Endothelial cell (in vitro differentiated cells): ENCODE measurements at regions not wholly inside any gene's neighbourhood (a gene's known extent, or its start where the extent isn't known, plus 50 kb on each side); places are given as distances from the start of the nearest gene placed in this dataset.

Experiments
- DNase-seq: peaks from one replicate; pipeline ENCODE4 v3.0.0; 2021; ENCODE audit warnings: low spot score
- H3K27ac Mint-ChIP-seq: one replicate; pipeline ENCODE4 v1.8.0; 2021; ENCODE audit warnings: mixed read lengths, inconsistent platforms; ENCODE audit not compliant: unreplicated experiment
- H3K27me3 Mint-ChIP-seq: one replicate; pipeline ENCODE4 v1.8.0; 2021; ENCODE audit warnings: mild to moderate bottlenecking, moderate library complexity, mixed read lengths, inconsistent platforms; ENCODE audit not compliant: unreplicated experiment
- H3K36me3 Mint-ChIP-seq: one replicate; pipeline ENCODE4 v1.8.0; 2021; ENCODE audit warnings: mild to moderate bottlenecking, low read depth, mixed read lengths, inconsistent platforms; ENCODE audit not compliant: unreplicated experiment
- H3K4me1 Mint-ChIP-seq: one replicate; pipeline ENCODE4 v1.8.0; 2021; ENCODE audit warnings: mild to moderate bottlenecking, mixed read lengths, inconsistent platforms; ENCODE audit not compliant: unreplicated experiment
- H3K4me3 Mint-ChIP-seq: one replicate; pipeline ENCODE4 v1.8.0; 2021; ENCODE audit warnings: mild to moderate bottlenecking, mixed read lengths, inconsistent platforms; ENCODE audit not compliant: unreplicated experiment
- H3K9me3 Mint-ChIP-seq: one replicate; pipeline ENCODE4 v1.8.0; 2021; ENCODE audit warnings: mixed read lengths, inconsistent platforms; ENCODE audit not compliant: unreplicated experiment
- CTCF ChIP-seq: fragments of 200-600 bp; sonication (generic); IDR thresholded peaks from one replicate; pipeline ENCODE4 v1.5.0; 2021; ENCODE audit warnings: antibody characterized with exemption; ENCODE audit not compliant: unreplicated experiment

- H3K27ac Mint-ChIP-seq = peak overlapping the region; percentile 74
- H3K27me3 Mint-ChIP-seq = no peaks in the 10 kb centered on the region
- H3K4me3 Mint-ChIP-seq = no peak overlapping the region
These were observed 1823.9 kb upstream of the CDH9 start for GRCh38 chr5:28862137-28862859.

GRCh38 chr5:28855626-28856025 lies 1817.2 kb upstream of the CDH9 start:
- TF ChIP-seq CTCF = no peak
- no peak for DNase-seq
- Mint-ChIP-seq H3K27ac (no peak overlapping the region), H3K36me3 (no peaks in the 10 kb centered on the region), H3K4me3 (no peak overlapping the region), H3K27me3 (no peaks in the 10 kb centered on the region), H3K4me1 (no peaks in the 10 kb centered on the region), H3K9me3 (no peaks in the 10 kb centered on the region)

More at GRCh38 chr5:28862137-28862859, 1823.9 kb upstream of the CDH9 start:
- H3K4me1 Mint-ChIP-seq = peaks cover 11% of the 10 kb centered on the region
- no peaks in the 10 kb centered on the region for H3K9me3 Mint-ChIP-seq
- no peak for DNase-seq
- no peak for TF ChIP-seq CTCF
- H3K36me3 Mint-ChIP-seq = no peaks in the 10 kb centered on the region

- Mint-ChIP-seq H3K36me3 (no peaks in the 10 kb centered on the region), H3K9me3 (no peaks in the 10 kb centered on the region), H3K27ac (no peak overlapping the region), H3K4me3 (no peak overlapping the region), H3K4me1 (no peaks in the 10 kb centered on the region), H3K27me3 (no peaks in the 10 kb centered on the region)
- TF ChIP-seq CTCF = no peak
- DNase-seq = no peak
These were observed 1812.0 kb upstream of the CDH9 start for GRCh38 chr5:28850320-28850921.

- TF ChIP-seq CTCF = no peak
- Mint-ChIP-seq H3K9me3 (no peaks in the 10 kb centered on the region), H3K27me3 (no peaks in the 10 kb centered on the region), H3K27ac (no peak overlapping the region), H3K36me3 (no peaks in the 10 kb centered on the region), H3K4me1 (no peaks in the 10 kb centered on the region), H3K4me3 (no peak overlapping the region)
- no peak for DNase-seq
These were observed 1792.7 kb upstream of the CDH9 start for GRCh38 chr5:28831042-28831441.

DNA sequence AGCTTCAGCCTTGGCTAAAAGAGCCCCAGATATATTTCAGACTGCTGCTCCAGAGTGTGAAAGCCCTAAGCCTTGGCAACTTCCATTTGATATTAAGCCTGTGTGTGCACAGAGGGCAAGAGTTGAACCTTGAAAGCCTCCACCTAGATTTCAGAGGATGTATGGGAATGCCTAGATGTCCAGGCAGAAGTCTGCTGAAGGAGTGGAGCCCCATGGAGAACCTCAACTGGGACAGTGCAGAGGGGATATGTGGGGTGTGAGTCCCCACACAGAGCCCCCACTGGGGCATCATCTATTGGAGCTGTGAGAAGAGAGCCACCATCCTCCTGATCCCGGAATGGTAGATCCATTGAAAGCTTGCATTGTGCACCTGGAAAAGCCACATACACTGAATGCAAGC lies 1784.8 kb upstream of the CDH9 start:
- Mint-ChIP-seq H3K4me1 (no peaks in the 10 kb centered on the region), H3K9me3 (no peaks in the 10 kb centered on the region), H3K27me3 (no peaks in the 10 kb centered on the region), H3K4me3 (no peak overlapping the region), H3K27ac (no peak overlapping the region), H3K36me3 (peaks cover 5% of the 10 kb centered on the region)
- no peak for DNase-seq
- no peak for TF ChIP-seq CTCF
